HFFc6 (cell line): ENCODE measurements at regions not wholly inside any gene's neighbourhood (a gene's known extent, or its start where the extent isn't known, plus 50 kb on each side); places are given as distances from the start of the nearest gene placed in this dataset.

ENCODE experiments used
- DNase-seq: peaks from one replicate; pipeline ENCODE4 v3.0.0-alpha.2; 2018
- H3K27ac Mint-ChIP-seq: 2 replicates; pipeline ENCODE4 v1.8.0; 2020; ENCODE audit warnings: mild to moderate bottlenecking, mixed read lengths
- H3K27me3 Mint-ChIP-seq: 2 replicates; pipeline ENCODE4 v1.8.0; 2021; ENCODE audit warnings: mild to moderate bottlenecking, moderate library complexity, mixed read lengths; ENCODE audit not compliant: insufficient read depth
- H3K36me3 Mint-ChIP-seq: 2 replicates; pipeline ENCODE4 v1.8.0; 2021; ENCODE audit warnings: low read depth, mixed read lengths
- H3K4me1 Mint-ChIP-seq: 2 replicates; pipeline ENCODE4 v1.8.0; 2020; ENCODE audit warnings: low read depth, mixed read lengths
- H3K4me3 Mint-ChIP-seq: 2 replicates; pipeline ENCODE4 v1.8.0; 2020; ENCODE audit warnings: mild to moderate bottlenecking, moderate library complexity, mixed read lengths
- H3K9me3 Mint-ChIP-seq: 2 replicates; pipeline ENCODE4 v1.8.0; 2020; ENCODE audit warnings: mild to moderate bottlenecking, mixed read lengths
- CTCF ChIP-seq: fragments of 200-600 bp; sonication (generic); IDR thresholded peaks from 2 replicates; pipeline ENCODE4 v1.5.0; 2021; ENCODE audit warnings: antibody characterized with exemption, mild to moderate bottlenecking

- no peaks in the 10 kb centered on the region for H3K4me1 Mint-ChIP-seq
- no peak for DNase-seq
- H3K27me3 Mint-ChIP-seq, result no peaks in the 10 kb centered on the region
- no peaks in the 10 kb centered on the region for H3K36me3 Mint-ChIP-seq
- H3K4me3 Mint-ChIP-seq, result no peak overlapping the region
- H3K9me3 Mint-ChIP-seq, result peaks cover 10% of the 10 kb centered on the region
- TF ChIP-seq CTCF, result no peak
- no peak overlapping the region for H3K27ac Mint-ChIP-seq
Observed at GRCh38 chr6:62367601-62368000, 81.6 kb upstream of the KHDRBS2 start.

GRCh38 chr6:62362097-62362496 lies 76.1 kb upstream of the KHDRBS2 start:
- TF ChIP-seq CTCF, result no peak
- Mint-ChIP-seq H3K36me3 (no peaks in the 10 kb centered on the region), H3K27me3 (no peaks in the 10 kb centered on the region), H3K4me1 (no peaks in the 10 kb centered on the region), H3K4me3 (no peak overlapping the region), H3K9me3 (peaks cover 23% of the 10 kb centered on the region), H3K27ac (no peak overlapping the region)
- DNase-seq, result no peak

GRCh38 chr6:62357835-62358234 lies 71.8 kb upstream of the KHDRBS2 start:
- DNase-seq, result no peak
- no peaks in the 10 kb centered on the region for H3K36me3 Mint-ChIP-seq
- H3K27ac Mint-ChIP-seq, result no peak overlapping the region
- no peak for TF ChIP-seq CTCF
- no peaks in the 10 kb centered on the region for H3K27me3 Mint-ChIP-seq
- H3K4me3 Mint-ChIP-seq, result no peak overlapping the region
- no peaks in the 10 kb centered on the region for H3K4me1 Mint-ChIP-seq
- peaks cover 23% of the 10 kb centered on the region for H3K9me3 Mint-ChIP-seq

- Mint-ChIP-seq H3K9me3 (peaks cover 16% of the 10 kb centered on the region), H3K4me1 (no peaks in the 10 kb centered on the region), H3K36me3 (no peaks in the 10 kb centered on the region), H3K27ac (no peak overlapping the region), H3K27me3 (no peaks in the 10 kb centered on the region), H3K4me3 (no peak overlapping the region)
- DNase-seq, result no peak
- no peak for TF ChIP-seq CTCF
Observed at GRCh38 chr6:62354261-62354660, 68.2 kb upstream of the KHDRBS2 start.

- no peaks in the 10 kb centered on the region for H3K27me3 Mint-ChIP-seq
- H3K36me3 Mint-ChIP-seq, result peaks cover 5% of the 10 kb centered on the region; the same call in 1 of the 2 replicates
- H3K4me1 Mint-ChIP-seq, result no peaks in the 10 kb centered on the region
- H3K9me3 Mint-ChIP-seq, result peaks cover 19% of the 10 kb centered on the region; the same call in 1 of the 2 replicates
- H3K4me3 Mint-ChIP-seq, result no peak overlapping the region
- H3K27ac Mint-ChIP-seq, result no peak overlapping the region
- no peak for DNase-seq
- TF ChIP-seq CTCF, result no peak
Observed at GRCh38 chr6:62345962-62346689, 60.1 kb upstream of the KHDRBS2 start.
